C4-2B (cell line): ENCODE measurements at regions not wholly inside any gene's neighbourhood (a gene's known extent, or its start where the extent isn't known, plus 50 kb on each side); places are given as distances from the start of the nearest gene placed in this dataset.

Experiments
- H3K27ac ChIP-seq: fragments of 450-650 bp; 2 replicates; pipeline ENCODE4 v1.5.1; 2017
- CTCF ChIP-seq: fragments of 450-650 bp; conservative IDR thresholded peaks from 2 replicates; pipeline ENCODE4 v1.5.1; 2017; ENCODE audit warnings: mild to moderate bottlenecking
- ZFX ChIP-seq: fragments of 450-650 bp; IDR thresholded peaks from 2 replicates; pipeline ENCODE4 v1.6.1; 2017

- TF ChIP-seq CTCF (no peak), ZFX (no peak)
- no peak overlapping the region for H3K27ac ChIP-seq
These were observed 290.8 kb downstream of the MSX2 start for GRCh38 chr5:175015028-175015685.

- no peak overlapping the region for H3K27ac ChIP-seq
- TF ChIP-seq ZFX (no peak), CTCF (no peak)
These were observed 288.9 kb downstream of the MSX2 start for GRCh38 chr5:175013251-175013650.

GRCh38 chr5:175012267-175012666, 287.9 kb downstream of the MSX2 start:
- no peak overlapping the region for H3K27ac ChIP-seq
- TF ChIP-seq ZFX (no peak), CTCF (no peak)

- H3K27ac ChIP-seq = no peak overlapping the region
- no peak for TF ChIP-seq CTCF
- no peak for TF ChIP-seq ZFX
These were observed 279.1 kb downstream of the MSX2 start for GRCh38 chr5:175003531-175003930.

- no peak for TF ChIP-seq ZFX
- TF ChIP-seq CTCF = no peak
These were observed 277.7 kb downstream of the MSX2 start for GRCh38 chr5:175001876-175002645.

GRCh38 chr5:175001311-175001710, 276.9 kb downstream of the MSX2 start:
- TF ChIP-seq ZFX (no peak), CTCF (no peak)
- no peak overlapping the region for H3K27ac ChIP-seq

More at GRCh38 chr5:175001876-175002645, 277.7 kb downstream of the MSX2 start:
- H3K27ac ChIP-seq = no peak overlapping the region

GRCh38 chr5:174999581-174999980, 275.2 kb downstream of the MSX2 start:
- TF ChIP-seq ZFX = no peak
- no peak for TF ChIP-seq CTCF

More at GRCh38 chr5:174999581-174999980, 275.2 kb downstream of the MSX2 start:
- H3K27ac ChIP-seq = no peak overlapping the region
